ENCODE measurements at regions not wholly inside any gene's neighbourhood (a gene's known extent, or its start where the extent isn't known, plus 50 kb on each side); places are given as distances from the start of the nearest gene placed in this dataset.

GRCh38 chr14:98167705-98168104 is 1104.3 kb downstream of the BCL11B start:
- no CpG with 5 or more reads among the region's 15 CpGs for WGBS (ENCODE audit: insufficient coverage, insufficient read length)
- H3K9me3 ChIP-seq (ENCODE audit: control insufficient read depth, insufficient read depth, low read length): no peaks in the 10 kb centered on the region

GRCh38 chr14:98168211-98168985 is 1103.6 kb downstream of the BCL11B start:
- no peak overlapping the region for H3K27ac ChIP-seq (ENCODE audit: low read length)
- no peak overlapping the region for H3K4me3 ChIP-seq (ENCODE audit: low read length)
- DNase-seq (ENCODE audit: low read depth, low spot score): no peak
- no peaks in the 10 kb centered on the region for H3K27me3 ChIP-seq (ENCODE audit: control insufficient read depth, insufficient read depth, low read length)
- no peaks in the 10 kb centered on the region for H3K9me3 ChIP-seq (ENCODE audit: control insufficient read depth, insufficient read depth, low read length)
- WGBS (ENCODE audit: insufficient coverage, insufficient read length): no CpG with 5 or more reads among the region's 5 CpGs
- H3K4me1 ChIP-seq (ENCODE audit: control insufficient read depth, insufficient read depth, low read length): 0 out of 2 replicates have a peak, but pooled peaks cover 1% of the 10 kb centered on the region
- H3K36me3 ChIP-seq (ENCODE audit: control insufficient read depth, insufficient read depth, low read length): no peaks in the 10 kb centered on the region; the same call in 1 of the 2 replicates

More at GRCh38 chr14:98167705-98168104, 1104.3 kb downstream of the BCL11B start:
- no peak overlapping the region for H3K27ac ChIP-seq (ENCODE audit: low read length)
- no peaks in the 10 kb centered on the region for H3K4me1 ChIP-seq (ENCODE audit: control insufficient read depth, insufficient read depth, low read length)
- no peak for DNase-seq (ENCODE audit: low read depth, low spot score)
- no peaks in the 10 kb centered on the region for H3K27me3 ChIP-seq (ENCODE audit: control insufficient read depth, insufficient read depth, low read length)
- H3K4me3 ChIP-seq (ENCODE audit: low read length): no peak overlapping the region
- no peaks in the 10 kb centered on the region; the same call in 1 of the 2 replicates for H3K36me3 ChIP-seq (ENCODE audit: control insufficient read depth, insufficient read depth, low read length)

GRCh38 chr14:98169170-98169587 is 1102.8 kb downstream of the BCL11B start:
- no peaks in the 10 kb centered on the region for H3K9me3 ChIP-seq (ENCODE audit: control insufficient read depth, insufficient read depth, low read length)
- no peaks in the 10 kb centered on the region for H3K36me3 ChIP-seq (ENCODE audit: control insufficient read depth, insufficient read depth, low read length)
- no peaks in the 10 kb centered on the region for H3K27me3 ChIP-seq (ENCODE audit: control insufficient read depth, insufficient read depth, low read length)
- H3K27ac ChIP-seq (ENCODE audit: low read length): no peak overlapping the region
- DNase-seq (ENCODE audit: low read depth, low spot score): no peak
- no peak overlapping the region for H3K4me3 ChIP-seq (ENCODE audit: low read length)
- H3K4me1 ChIP-seq (ENCODE audit: control insufficient read depth, insufficient read depth, low read length): 0 out of 2 replicates have a peak, but pooled peaks cover 1% of the 10 kb centered on the region

GRCh38 chr14:98170575-98170974 is 1101.4 kb downstream of the BCL11B start:
- no peak for DNase-seq (ENCODE audit: low read depth, low spot score)
- no CpG with 5 or more reads among the region's 5 CpGs for WGBS (ENCODE audit: insufficient coverage, insufficient read length)
- Histone ChIP-seq H3K27me3 (ENCODE audit: control insufficient read depth, insufficient read depth, low read length) (no peaks in the 10 kb centered on the region), H3K36me3 (ENCODE audit: control insufficient read depth, insufficient read depth, low read length) (no peaks in the 10 kb centered on the region), H3K27ac (ENCODE audit: low read length) (no peak overlapping the region), H3K4me1 (ENCODE audit: control insufficient read depth, insufficient read depth, low read length) (0 out of 2 replicates have a peak, but pooled peaks cover 1% of the 10 kb centered on the region), H3K9me3 (ENCODE audit: control insufficient read depth, insufficient read depth, low read length) (no peaks in the 10 kb centered on the region), H3K4me3 (ENCODE audit: low read length) (no peak overlapping the region)

- Histone ChIP-seq H3K4me3 (ENCODE audit: low read length) (no peak overlapping the region), H3K27me3 (ENCODE audit: control insufficient read depth, insufficient read depth, low read length) (no peaks in the 10 kb centered on the region), H3K9me3 (ENCODE audit: control insufficient read depth, insufficient read depth, low read length) (no peaks in the 10 kb centered on the region), H3K36me3 (ENCODE audit: control insufficient read depth, insufficient read depth, low read length) (no peaks in the 10 kb centered on the region), H3K27ac (ENCODE audit: low read length) (no peak overlapping the region), H3K4me1 (ENCODE audit: control insufficient read depth, insufficient read depth, low read length) (0 out of 2 replicates have a peak, but pooled peaks cover 1% of the 10 kb centered on the region)
- no peak for DNase-seq (ENCODE audit: low read depth, low spot score)
- WGBS (ENCODE audit: insufficient coverage, insufficient read length): no CpG with 5 or more reads among the region's 3 CpGs
These were observed 1100.3 kb downstream of the BCL11B start for GRCh38 chr14:98171654-98172053.

GRCh38 chr14:98172243-98172778 is 1099.7 kb downstream of the BCL11B start:
- H3K36me3 ChIP-seq (ENCODE audit: control insufficient read depth, insufficient read depth, low read length): no peaks in the 10 kb centered on the region
- WGBS (ENCODE audit: insufficient coverage, insufficient read length): no CpG with 5 or more reads among the region's 5 CpGs
- DNase-seq (ENCODE audit: low read depth, low spot score): no peak

GRCh38 chr14:98173305-98173704 is 1098.7 kb downstream of the BCL11B start:
- no peak overlapping the region for H3K27ac ChIP-seq (ENCODE audit: low read length)
- WGBS (ENCODE audit: insufficient coverage, insufficient read length): no CpG with 5 or more reads among the region's 7 CpGs
- 0 out of 2 replicates have a peak, but pooled peaks cover 1% of the 10 kb centered on the region for H3K4me1 ChIP-seq (ENCODE audit: control insufficient read depth, insufficient read depth, low read length)

More at GRCh38 chr14:98172243-98172778, 1099.7 kb downstream of the BCL11B start:
- Histone ChIP-seq H3K27ac (ENCODE audit: low read length) (no peak overlapping the region), H3K4me1 (ENCODE audit: control insufficient read depth, insufficient read depth, low read length) (0 out of 2 replicates have a peak, but pooled peaks cover 1% of the 10 kb centered on the region), H3K9me3 (ENCODE audit: control insufficient read depth, insufficient read depth, low read length) (no peaks in the 10 kb centered on the region), H3K27me3 (ENCODE audit: control insufficient read depth, insufficient read depth, low read length) (no peaks in the 10 kb centered on the region), H3K4me3 (ENCODE audit: low read length) (no peak overlapping the region)

GRCh38 chr14:98174041-98174440 is 1098.0 kb downstream of the BCL11B start:
- no peak for DNase-seq (ENCODE audit: low read depth, low spot score)
- WGBS (ENCODE audit: insufficient coverage, insufficient read length): no CpG with 5 or more reads among the region's 2 CpGs
- H3K27me3 ChIP-seq (ENCODE audit: control insufficient read depth, insufficient read depth, low read length): no peaks in the 10 kb centered on the region
- no peak overlapping the region for H3K27ac ChIP-seq (ENCODE audit: low read length)
- no peak overlapping the region for H3K4me3 ChIP-seq (ENCODE audit: low read length)
- H3K4me1 ChIP-seq (ENCODE audit: control insufficient read depth, insufficient read depth, low read length): 0 out of 2 replicates have a peak, but pooled peaks cover 1% of the 10 kb centered on the region
- H3K36me3 ChIP-seq (ENCODE audit: control insufficient read depth, insufficient read depth, low read length): no peaks in the 10 kb centered on the region
- no peaks in the 10 kb centered on the region for H3K9me3 ChIP-seq (ENCODE audit: control insufficient read depth, insufficient read depth, low read length)

More at GRCh38 chr14:98173305-98173704, 1098.7 kb downstream of the BCL11B start:
- H3K36me3 ChIP-seq (ENCODE audit: control insufficient read depth, insufficient read depth, low read length): no peaks in the 10 kb centered on the region
- no peak for DNase-seq (ENCODE audit: low read depth, low spot score)
- H3K27me3 ChIP-seq (ENCODE audit: control insufficient read depth, insufficient read depth, low read length): no peaks in the 10 kb centered on the region
- no peak overlapping the region for H3K4me3 ChIP-seq (ENCODE audit: low read length)
- no peaks in the 10 kb centered on the region for H3K9me3 ChIP-seq (ENCODE audit: control insufficient read depth, insufficient read depth, low read length)

GRCh38 chr14:98175436-98175835 is 1096.6 kb downstream of the BCL11B start:
- DNase-seq (ENCODE audit: low read depth, low spot score): no peak
- no peaks in the 10 kb centered on the region for H3K27me3 ChIP-seq (ENCODE audit: control insufficient read depth, insufficient read depth, low read length)
- no peaks in the 10 kb centered on the region for H3K36me3 ChIP-seq (ENCODE audit: control insufficient read depth, insufficient read depth, low read length)
- no CpG with 5 or more reads among the region's 4 CpGs for WGBS (ENCODE audit: insufficient coverage, insufficient read length)
- H3K4me3 ChIP-seq (ENCODE audit: low read length): no peak overlapping the region
- H3K4me1 ChIP-seq (ENCODE audit: control insufficient read depth, insufficient read depth, low read length): 0 out of 2 replicates have a peak, but pooled peaks cover 1% of the 10 kb centered on the region
- H3K27ac ChIP-seq (ENCODE audit: low read length): no peak overlapping the region
- H3K9me3 ChIP-seq (ENCODE audit: control insufficient read depth, insufficient read depth, low read length): no peaks in the 10 kb centered on the region

- Histone ChIP-seq H3K4me3 (ENCODE audit: low read length) (no peak overlapping the region), H3K9me3 (ENCODE audit: control insufficient read depth, insufficient read depth, low read length) (no peaks in the 10 kb centered on the region), H3K27me3 (ENCODE audit: control insufficient read depth, insufficient read depth, low read length) (no peaks in the 10 kb centered on the region), H3K27ac (ENCODE audit: low read length) (no peak overlapping the region), H3K36me3 (ENCODE audit: control insufficient read depth, insufficient read depth, low read length) (no peaks in the 10 kb centered on the region), H3K4me1 (ENCODE audit: control insufficient read depth, insufficient read depth, low read length) (0 out of 2 replicates have a peak, but pooled peaks cover 1% of the 10 kb centered on the region)
- no CpG with 5 or more reads among the region's 5 CpGs for WGBS (ENCODE audit: insufficient coverage, insufficient read length)
- no peak for DNase-seq (ENCODE audit: low read depth, low spot score)
These were observed 1096.1 kb downstream of the BCL11B start for GRCh38 chr14:98175881-98176280.
